ENCODE measurements at regions not wholly inside any gene's neighbourhood (a gene's known extent, or its start where the extent isn't known, plus 50 kb on each side); places are given as distances from the start of the nearest gene placed in this dataset.

DNA sequence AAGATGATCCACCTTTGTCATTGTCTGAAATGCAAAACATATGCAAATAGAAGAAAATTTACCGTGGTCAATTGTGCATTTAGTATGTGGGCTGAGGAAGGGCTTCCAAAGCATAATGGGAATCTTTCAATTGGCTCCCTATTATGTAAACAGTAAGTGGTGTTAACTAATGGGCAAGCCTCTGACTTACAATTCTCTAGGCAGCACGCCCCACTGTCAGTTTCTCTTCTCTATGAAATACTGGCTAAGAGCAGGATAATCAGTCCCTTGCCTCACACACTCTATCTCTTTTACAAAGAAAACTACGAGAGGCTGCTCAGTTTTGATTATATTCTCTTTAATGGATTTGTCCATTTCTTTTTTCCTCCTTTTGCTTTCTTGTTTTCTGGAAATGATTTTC lies 1272.6 kb downstream of the PCDH19 start:
- TF ChIP-seq, protein P1, sequence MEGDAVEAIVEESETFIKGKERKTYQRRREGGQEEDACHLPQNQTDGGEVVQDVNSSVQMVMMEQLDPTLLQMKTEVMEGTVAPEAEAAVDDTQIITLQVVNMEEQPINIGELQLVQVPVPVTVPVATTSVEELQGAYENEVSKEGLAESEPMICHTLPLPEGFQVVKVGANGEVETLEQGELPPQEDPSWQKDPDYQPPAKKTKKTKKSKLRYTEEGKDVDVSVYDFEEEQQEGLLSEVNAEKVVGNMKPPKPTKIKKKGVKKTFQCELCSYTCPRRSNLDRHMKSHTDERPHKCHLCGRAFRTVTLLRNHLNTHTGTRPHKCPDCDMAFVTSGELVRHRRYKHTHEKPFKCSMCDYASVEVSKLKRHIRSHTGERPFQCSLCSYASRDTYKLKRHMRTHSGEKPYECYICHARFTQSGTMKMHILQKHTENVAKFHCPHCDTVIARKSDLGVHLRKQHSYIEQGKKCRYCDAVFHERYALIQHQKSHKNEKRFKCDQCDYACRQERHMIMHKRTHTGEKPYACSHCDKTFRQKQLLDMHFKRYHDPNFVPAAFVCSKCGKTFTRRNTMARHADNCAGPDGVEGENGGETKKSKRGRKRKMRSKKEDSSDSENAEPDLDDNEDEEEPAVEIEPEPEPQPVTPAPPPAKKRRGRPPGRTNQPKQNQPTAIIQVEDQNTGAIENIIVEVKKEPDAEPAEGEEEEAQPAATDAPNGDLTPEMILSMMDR (conservative IDR thresholded peaks at IDR 0.05; ENCODE audit: control insufficient read depth, insufficient read depth, low read depth, low read length): no peak
- no peak overlapping the region for H3K4me3 ChIP-seq (ENCODE audit: control insufficient read depth, low read depth, low read length)
- DNase-seq (ENCODE audit: low read depth): no peak

DNA sequence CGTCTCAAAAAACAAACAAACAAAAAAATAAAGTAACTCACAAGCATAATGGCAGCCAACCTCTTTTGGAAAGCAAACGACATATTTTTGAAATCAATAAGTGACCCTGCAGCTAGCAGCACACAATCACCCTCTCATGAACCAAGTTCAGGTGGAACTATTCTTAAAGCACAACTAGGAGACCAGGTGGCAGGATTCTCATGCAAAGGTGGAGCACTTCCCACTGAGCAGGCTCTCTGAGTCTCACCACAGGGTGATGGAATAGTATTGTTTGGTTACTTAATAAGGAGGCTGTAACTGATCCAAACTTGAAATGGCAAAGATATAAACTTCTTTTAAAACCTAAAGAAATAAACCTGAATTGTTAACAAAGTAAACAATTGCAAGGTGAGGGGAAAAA lies 1293.1 kb downstream of the PCDH19 start:
- H3K4me3 ChIP-seq (ENCODE audit: control insufficient read depth, low read depth, low read length): no peak overlapping the region
- no peak for DNase-seq (ENCODE audit: low read depth)
- TF ChIP-seq, protein P1 (conservative IDR thresholded peaks at IDR 0.05; ENCODE audit: control insufficient read depth, insufficient read depth, low read depth, low read length): no peak

DNA sequence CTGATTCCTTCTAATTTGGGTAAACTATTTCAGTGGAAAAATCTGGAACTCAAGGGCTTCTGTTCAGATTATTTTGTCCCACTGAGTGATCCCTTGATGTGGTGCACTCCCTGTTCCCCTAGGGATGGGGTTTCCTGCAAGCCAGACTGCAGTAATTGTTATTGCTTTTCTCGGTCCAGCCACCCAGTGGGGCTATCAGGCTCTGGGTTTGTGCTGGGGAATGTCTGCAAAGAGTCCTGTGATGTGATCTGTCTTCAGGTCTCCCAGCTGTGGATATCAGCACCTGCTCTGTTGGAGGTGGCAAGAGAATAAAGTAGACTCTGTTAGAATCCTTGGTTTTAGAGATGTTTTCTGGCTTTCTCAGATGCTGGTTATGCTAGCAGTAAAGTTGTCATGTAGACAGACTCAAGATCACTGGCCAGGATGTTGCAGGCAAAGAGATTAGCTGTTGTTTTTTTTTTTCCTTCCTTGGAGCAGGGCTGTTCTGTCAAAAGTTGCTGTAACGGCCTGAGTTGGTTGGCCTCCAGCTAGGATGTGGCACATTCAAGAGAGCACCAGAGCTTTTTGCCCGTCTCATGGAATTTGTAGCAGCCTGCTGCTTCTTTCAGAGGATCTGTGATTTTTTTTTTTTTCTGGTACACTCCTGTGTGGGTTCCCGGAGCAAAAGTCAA lies 1314.0 kb downstream of the PCDH19 start:
- no peak overlapping the region for H3K4me3 ChIP-seq (ENCODE audit: control insufficient read depth, low read depth, low read length)
- TF ChIP-seq, protein P1 (conservative IDR thresholded peaks at IDR 0.05; ENCODE audit: control insufficient read depth, insufficient read depth, low read depth, low read length): no peak
- no peak for DNase-seq (ENCODE audit: low read depth)

DNA sequence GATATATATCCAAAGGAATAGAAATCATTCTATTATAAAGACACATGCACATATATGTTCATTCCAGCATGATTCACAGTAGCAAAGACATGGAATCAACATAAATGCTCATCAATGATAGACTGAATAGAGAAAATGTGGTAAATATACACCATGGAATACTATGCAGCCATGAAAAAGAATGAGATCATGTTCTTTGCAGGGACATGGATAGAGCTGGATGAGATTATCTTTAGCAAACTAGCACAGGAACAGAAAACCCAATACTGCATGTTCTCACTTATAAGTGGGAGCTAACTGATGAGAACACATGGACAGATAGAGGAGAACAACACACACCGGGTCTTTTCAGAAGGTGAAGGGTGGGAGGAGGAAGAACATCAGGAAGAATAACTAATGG lies 1318.6 kb downstream of the PCDH19 start:
- no peak overlapping the region for H3K4me3 ChIP-seq (ENCODE audit: control insufficient read depth, low read depth, low read length)
- no peak for DNase-seq (ENCODE audit: low read depth)
- TF ChIP-seq, protein P1 (conservative IDR thresholded peaks at IDR 0.05; ENCODE audit: control insufficient read depth, insufficient read depth, low read depth, low read length): no peak

DNA sequence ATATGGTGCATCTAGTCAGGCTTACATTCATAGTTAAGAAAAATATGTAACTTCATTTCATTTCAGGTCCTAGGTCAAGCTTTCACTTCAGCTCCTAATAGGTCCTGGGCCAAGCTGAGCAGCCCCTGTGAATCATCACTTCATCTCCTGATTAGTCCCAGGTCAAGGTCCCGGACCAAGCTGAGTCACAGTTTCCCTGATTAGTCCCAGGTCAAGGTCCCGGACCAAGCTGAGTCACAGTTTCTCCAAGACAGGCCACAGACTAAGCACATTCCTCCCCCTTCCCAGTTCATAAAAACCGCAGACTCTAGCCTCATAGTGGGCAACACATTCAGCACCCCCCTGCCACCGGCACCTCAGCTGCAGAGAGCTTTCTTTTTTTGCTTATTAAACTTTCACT lies 1331.8 kb downstream of the PCDH19 start:
- peak; percentile 16 for DNase-seq (ENCODE audit: low read depth)
- TF ChIP-seq, protein P1 (conservative IDR thresholded peaks at IDR 0.05; ENCODE audit: control insufficient read depth, insufficient read depth, low read depth, low read length): no peak
- H3K4me3 ChIP-seq (ENCODE audit: control insufficient read depth, low read depth, low read length): no peak overlapping the region

DNA sequence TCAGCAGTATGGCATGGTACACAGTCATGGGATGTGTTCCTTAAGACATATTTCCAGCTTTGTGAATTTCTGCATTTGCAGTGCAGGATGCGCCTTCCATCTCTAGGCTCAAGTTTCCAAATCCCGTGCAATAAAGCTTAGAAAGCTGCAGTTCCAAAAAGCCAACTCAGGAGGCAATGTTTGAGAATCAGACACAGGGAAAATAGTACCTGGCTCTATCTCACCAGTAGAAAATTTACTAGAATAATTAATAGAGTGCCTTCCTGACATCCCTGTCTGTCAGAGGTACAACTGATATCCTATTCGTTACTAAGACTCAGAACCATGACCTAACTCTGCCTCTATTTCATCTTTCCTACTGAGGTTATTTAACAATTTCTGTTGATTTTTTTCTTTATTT lies 1333.0 kb downstream of the PCDH19 start:
- DNase-seq (ENCODE audit: low read depth): no peak
- TF ChIP-seq, protein P1 (conservative IDR thresholded peaks at IDR 0.05; ENCODE audit: control insufficient read depth, insufficient read depth, low read depth, low read length): no peak
- H3K4me3 ChIP-seq (ENCODE audit: control insufficient read depth, low read depth, low read length): no peak overlapping the region

DNA sequence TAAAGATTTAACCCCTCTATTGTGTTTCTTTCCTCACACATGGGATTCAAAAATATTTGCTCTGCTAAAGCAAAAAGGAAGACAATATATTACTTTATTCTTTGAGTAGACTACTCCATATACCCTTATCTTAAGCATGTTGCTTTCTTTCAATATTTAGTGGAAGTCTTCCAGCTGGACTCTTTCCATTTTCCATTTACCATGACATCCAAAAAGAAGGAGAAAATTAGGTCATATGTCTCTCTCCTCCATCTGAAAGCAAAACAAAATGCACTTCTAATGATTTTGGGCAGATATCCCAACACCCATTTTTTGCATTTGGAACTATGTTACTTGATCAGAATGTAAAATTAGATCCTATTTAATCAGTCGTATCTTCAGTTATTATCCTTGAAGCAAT lies 1336.5 kb downstream of the PCDH19 start:
- no peak for DNase-seq (ENCODE audit: low read depth)
- TF ChIP-seq, protein P1 (conservative IDR thresholded peaks at IDR 0.05; ENCODE audit: control insufficient read depth, insufficient read depth, low read depth, low read length): no peak
- H3K4me3 ChIP-seq (ENCODE audit: control insufficient read depth, low read depth, low read length): no peak overlapping the region

Data from fibroblast of mammary gland (primary cell).